Gastroesophageal sphincter (tissue), 3 donors: ENCODE measurements at regions not wholly inside any gene's neighbourhood (a gene's known extent, or its start where the extent isn't known, plus 50 kb on each side); places are given as distances from the start of the nearest gene placed in this dataset.

Experiments used
- POLR2A ChIP-seq, 2 donors: fragments of 450-650 bp; IDR thresholded peaks; one replicate each; pipeline ENCODE4 v1.6.1; 2017; ENCODE audit warnings: antibody characterized with exemption in 2 of 2, mild to moderate bottlenecking in 2 of 2, moderate library complexity in 1 of 2
- POLR2AphosphoS5 ChIP-seq: sonication (generic); formaldehyde crosslinking; IDR thresholded peaks from one replicate; pipeline ENCODE4 v1.6.1; 2017; ENCODE audit warnings: antibody characterized with exemption
- TF ChIP-seq, protein P1 (sequence below), 4 experiments: fragments of 200-600 bp in 2 of 4; fragments of 450-650 bp in 2 of 4; sonication (generic) in 1 of 4; IDR thresholded peaks; one replicate each; pipeline ENCODE4 v1.5.1; 2017 to 2019; ENCODE audit warnings: antibody characterized with exemption in 4 of 4, mild to moderate bottlenecking in 2 of 4, moderate library complexity in 2 of 4

DNA sequence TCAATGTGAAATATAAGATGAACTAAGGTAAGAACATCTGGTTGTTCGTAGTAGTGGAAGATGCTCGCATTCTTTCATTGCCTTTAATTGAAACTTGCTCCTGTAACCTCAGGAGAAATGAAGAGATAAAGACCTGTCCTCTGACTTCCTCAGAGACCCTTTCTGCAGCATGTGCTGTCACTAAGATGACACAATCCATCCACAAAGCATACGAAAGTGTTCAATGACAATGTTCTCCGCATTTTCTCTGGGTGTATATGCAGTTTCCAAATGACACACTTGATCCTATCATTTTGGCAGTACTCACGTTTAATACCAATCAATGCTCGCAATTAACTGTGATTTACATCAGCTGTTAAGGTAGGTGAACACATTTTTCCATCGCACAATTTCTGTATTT is 65.8 kb downstream of the PRL start:
- TF ChIP-seq POLR2AphosphoS5 (no peak), POLR2A (IDR thresholded peaks at IDR 0.05) (no peak)
- TF ChIP-seq, protein P1, sequence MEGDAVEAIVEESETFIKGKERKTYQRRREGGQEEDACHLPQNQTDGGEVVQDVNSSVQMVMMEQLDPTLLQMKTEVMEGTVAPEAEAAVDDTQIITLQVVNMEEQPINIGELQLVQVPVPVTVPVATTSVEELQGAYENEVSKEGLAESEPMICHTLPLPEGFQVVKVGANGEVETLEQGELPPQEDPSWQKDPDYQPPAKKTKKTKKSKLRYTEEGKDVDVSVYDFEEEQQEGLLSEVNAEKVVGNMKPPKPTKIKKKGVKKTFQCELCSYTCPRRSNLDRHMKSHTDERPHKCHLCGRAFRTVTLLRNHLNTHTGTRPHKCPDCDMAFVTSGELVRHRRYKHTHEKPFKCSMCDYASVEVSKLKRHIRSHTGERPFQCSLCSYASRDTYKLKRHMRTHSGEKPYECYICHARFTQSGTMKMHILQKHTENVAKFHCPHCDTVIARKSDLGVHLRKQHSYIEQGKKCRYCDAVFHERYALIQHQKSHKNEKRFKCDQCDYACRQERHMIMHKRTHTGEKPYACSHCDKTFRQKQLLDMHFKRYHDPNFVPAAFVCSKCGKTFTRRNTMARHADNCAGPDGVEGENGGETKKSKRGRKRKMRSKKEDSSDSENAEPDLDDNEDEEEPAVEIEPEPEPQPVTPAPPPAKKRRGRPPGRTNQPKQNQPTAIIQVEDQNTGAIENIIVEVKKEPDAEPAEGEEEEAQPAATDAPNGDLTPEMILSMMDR (IDR thresholded peaks at IDR 0.05), result no peak
